CD8-positive, alpha-beta memory T cell (primary cell): ENCODE measurements at regions not wholly inside any gene's neighbourhood (a gene's known extent, or its start where the extent isn't known, plus 50 kb on each side); places are given as distances from the start of the nearest gene placed in this dataset.

Experiments
- CTCF ChIA-PET: fragments of 350-600 bp; sonication (Branson Sonifier 250); formaldehyde crosslinking; loops from one replicate; lab custom pipeline; 2021; ENCODE audit warnings: antibody characterized with exemption; lab: Charles Lee
- POLR2A ChIA-PET: fragments of 350-600 bp; sonication (Branson Sonifier 250); formaldehyde crosslinking; loops from one replicate; lab custom pipeline; 2021; ENCODE audit warnings: antibody characterized with exemption; lab: Charles Lee
- DNase-seq, 5 donors: peaks; one replicate each; pipeline versions ENCODE4 v3.0.0 to v3.0.0-alpha.2; 2020 to 2022; ENCODE audit warnings: mixed read lengths in 1 of 5
- H3K27ac ChIP-seq: one replicate; pipeline ENCODE4 v1.7.0; 2013; ENCODE audit warnings: low read depth, mild to moderate bottlenecking, low read length, moderate library complexity
- H3K27me3 ChIP-seq: 2 replicates; pipeline ENCODE4 v1.7.0; 2013; ENCODE audit warnings: low read length, mild to moderate bottlenecking; ENCODE audit not compliant: insufficient read depth, poor library complexity, severe bottlenecking
- H3K36me3 ChIP-seq: 2 replicates; pipeline ENCODE4 v1.7.0; 2013; ENCODE audit warnings: mild to moderate bottlenecking, low read length, moderate library complexity; ENCODE audit not compliant: insufficient read depth
- H3K4me1 ChIP-seq: 2 replicates; pipeline ENCODE4 v1.7.0; 2013; ENCODE audit warnings: mild to moderate bottlenecking, low read length, moderate library complexity; ENCODE audit not compliant: insufficient read depth
- H3K4me3 ChIP-seq: 2 replicates; pipeline ENCODE4 v1.7.0; 2013; ENCODE audit warnings: mild to moderate bottlenecking, low read length
- H3K9me3 ChIP-seq: 2 replicates; pipeline ENCODE4 v1.7.0; 2013; ENCODE audit warnings: mild to moderate bottlenecking, low read length
- H3K27ac Mint-ChIP-seq, 8 donors: one replicate each; pipeline ENCODE4 v1.8.0; 2020 to 2021; ENCODE audit warnings: mixed read lengths in 8 of 8, mild to moderate bottlenecking in 6 of 8, inconsistent platforms in 3 of 8, moderate library complexity in 3 of 8
- H3K27me3 Mint-ChIP-seq, 2 donors: one replicate each; pipeline ENCODE4 v1.8.0; 2020 to 2021; ENCODE audit warnings: mixed read lengths in 2 of 2, mild to moderate bottlenecking in 1 of 2, moderate library complexity in 1 of 2
- H3K36me3 Mint-ChIP-seq, 3 donors: one replicate each; pipeline ENCODE4 v1.8.0; 2020 to 2021; ENCODE audit warnings: mixed read lengths in 3 of 3, inconsistent platforms in 1 of 3, mild to moderate bottlenecking in 1 of 3
- H3K4me1 Mint-ChIP-seq, 3 donors: one replicate each; pipeline ENCODE4 v1.8.0; 2020 to 2021; ENCODE audit warnings: mixed read lengths in 3 of 3, inconsistent platforms in 1 of 3, mild to moderate bottlenecking in 1 of 3
- H3K4me3 Mint-ChIP-seq, 7 donors: one replicate each; pipeline ENCODE4 v1.8.0; 2020 to 2021; ENCODE audit warnings: mixed read lengths in 7 of 7, mild to moderate bottlenecking in 6 of 7, moderate library complexity in 4 of 7, inconsistent platforms in 2 of 7
- H3K9me3 Mint-ChIP-seq, 5 donors: one replicate each; pipeline ENCODE4 v1.8.0; 2020 to 2022; ENCODE audit warnings: mixed read lengths in 5 of 5, mild to moderate bottlenecking in 3 of 5, moderate library complexity in 2 of 5, inconsistent platforms in 1 of 5

DNA sequence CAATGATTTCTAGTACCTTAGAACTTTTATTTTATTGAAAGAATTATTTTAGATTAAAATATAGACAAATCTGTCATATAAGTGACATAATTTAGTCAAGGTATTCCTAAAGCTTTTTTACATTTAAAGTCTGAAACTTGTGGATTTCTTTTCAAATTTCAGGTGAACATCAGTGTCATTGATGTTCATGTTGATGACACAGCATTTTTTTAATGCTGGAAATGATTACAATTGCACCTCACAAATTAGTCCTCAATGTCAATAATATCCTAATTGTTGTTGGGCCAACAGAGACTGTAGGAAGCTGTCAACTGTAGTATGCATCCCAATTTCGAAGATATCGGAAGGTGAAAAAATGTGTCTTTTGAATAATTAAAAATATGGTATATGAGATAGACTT lies 214.4 kb upstream of the ARL4C start:
- ChIA-PET CTCF (no interaction called here), POLR2A (no interaction called here)
- Mint-ChIP-seq H3K9me3 (peaks cover 0 to 1% (median 0%) of the 10 kb centered on the region in 5 donors), H3K4me3 (no peak overlapping the region), H3K27ac (no peak overlapping the region), H3K4me1 (no peaks in the 10 kb centered on the region), H3K36me3 (no peaks in the 10 kb centered on the region), H3K27me3 (peaks cover 16 to 55% of the 10 kb centered on the region in 2 donors)
- Histone ChIP-seq H3K4me1 (no peaks in the 10 kb centered on the region), H3K36me3 (no peaks in the 10 kb centered on the region), H3K9me3 (no peaks in the 10 kb centered on the region), H3K27me3 (peaks cover 4% of the 10 kb centered on the region), H3K4me3 (no peak overlapping the region), H3K27ac (no peak overlapping the region)
- DNase-seq = no peak

DNA sequence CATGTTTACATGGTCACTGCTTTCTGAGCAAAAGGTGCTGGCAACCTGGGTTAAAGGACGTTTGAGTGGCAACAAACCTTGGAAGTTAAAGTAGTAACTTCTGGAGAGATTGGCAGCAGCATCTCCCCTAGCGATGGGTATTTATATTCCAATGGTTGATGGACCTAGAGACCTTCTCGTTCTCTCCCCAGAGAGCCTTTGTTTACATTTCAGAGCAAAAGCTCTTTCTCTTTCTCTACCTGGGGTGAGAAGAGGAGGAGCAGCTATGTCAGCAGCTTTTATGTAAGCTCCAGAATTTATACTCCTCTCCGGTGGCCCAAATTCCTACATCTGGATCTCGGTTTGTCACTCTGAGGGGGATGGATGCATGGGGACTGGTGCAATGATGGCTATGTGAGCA lies 213.7 kb upstream of the ARL4C start:
- Histone ChIP-seq H3K27me3 (peaks cover 4% of the 10 kb centered on the region), H3K4me3 (no peak overlapping the region), H3K4me1 (no peaks in the 10 kb centered on the region), H3K27ac (no peak overlapping the region), H3K36me3 (no peaks in the 10 kb centered on the region), H3K9me3 (no peaks in the 10 kb centered on the region)
- no peak for DNase-seq
- H3K36me3 Mint-ChIP-seq = no peaks in the 10 kb centered on the region
- H3K4me1 Mint-ChIP-seq = no peaks in the 10 kb centered on the region
- ChIA-PET POLR2A (no interaction called here), CTCF (no interaction called here)
- H3K9me3 Mint-ChIP-seq = peaks cover 0 to 2% (median 0%) of the 10 kb centered on the region in 5 donors
- no peak overlapping the region for H3K4me3 Mint-ChIP-seq
- peaks cover 12 to 55% of the 10 kb centered on the region in 2 donors for H3K27me3 Mint-ChIP-seq
- no peak overlapping the region for H3K27ac Mint-ChIP-seq

DNA sequence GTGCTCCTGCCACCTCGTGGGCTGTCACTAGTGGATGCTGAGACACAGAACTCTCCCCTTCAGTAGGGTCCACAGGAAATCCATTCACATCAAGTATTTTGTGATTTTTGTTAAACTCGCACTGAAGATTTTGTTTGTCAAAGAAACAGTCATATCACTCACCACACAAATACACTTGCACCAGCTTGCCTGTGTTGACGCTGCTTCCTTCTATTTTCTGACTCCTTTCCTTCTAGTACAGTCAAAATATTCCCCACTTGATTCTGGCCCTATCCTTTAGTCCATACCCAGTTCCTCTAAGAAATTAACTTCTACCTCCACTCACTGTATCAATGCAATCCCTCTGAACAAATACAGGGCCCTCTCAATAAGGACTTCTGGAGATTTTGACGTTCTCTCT lies 213.2 kb upstream of the ARL4C start:
- Mint-ChIP-seq H3K4me3 (no peak overlapping the region), H3K36me3 (no peaks in the 10 kb centered on the region), H3K27me3 (peaks cover 12 to 51% of the 10 kb centered on the region in 2 donors), H3K27ac (no peak overlapping the region), H3K4me1 (no peaks in the 10 kb centered on the region), H3K9me3 (peaks cover 0 to 2% (median 0%) of the 10 kb centered on the region in 5 donors)
- H3K9me3 ChIP-seq = no peaks in the 10 kb centered on the region
- H3K27ac ChIP-seq = no peak overlapping the region
- H3K27me3 ChIP-seq = peaks cover 4% of the 10 kb centered on the region
- H3K4me3 ChIP-seq = no peak overlapping the region
- ChIA-PET POLR2A (no interaction called here), CTCF (no interaction called here)
- H3K36me3 ChIP-seq = no peaks in the 10 kb centered on the region
- DNase-seq = no peak
- no peaks in the 10 kb centered on the region for H3K4me1 ChIP-seq

DNA sequence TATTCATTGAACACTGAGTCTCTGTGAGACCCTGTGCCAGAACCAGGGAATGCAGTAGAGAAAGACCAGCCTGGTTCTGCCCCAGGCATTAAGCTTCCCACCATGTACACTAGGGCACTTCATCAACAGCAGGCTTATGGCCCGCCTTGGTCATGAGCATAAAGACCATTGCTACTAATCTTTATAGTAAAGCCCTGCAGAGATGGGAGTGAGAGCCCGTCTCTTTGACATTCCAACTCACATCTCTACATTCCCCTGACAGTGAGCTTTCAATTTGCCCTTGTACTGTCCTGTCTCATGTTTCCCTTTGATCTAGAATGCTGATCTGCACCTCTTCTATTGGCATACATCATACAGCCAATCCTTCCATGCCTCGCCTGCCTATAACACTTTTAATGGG lies 211.8 kb upstream of the ARL4C start:
- Mint-ChIP-seq H3K4me1 (no peaks in the 10 kb centered on the region), H3K27me3 (peaks cover 11 to 46% of the 10 kb centered on the region in 2 donors), H3K27ac (no peak overlapping the region)

DNA sequence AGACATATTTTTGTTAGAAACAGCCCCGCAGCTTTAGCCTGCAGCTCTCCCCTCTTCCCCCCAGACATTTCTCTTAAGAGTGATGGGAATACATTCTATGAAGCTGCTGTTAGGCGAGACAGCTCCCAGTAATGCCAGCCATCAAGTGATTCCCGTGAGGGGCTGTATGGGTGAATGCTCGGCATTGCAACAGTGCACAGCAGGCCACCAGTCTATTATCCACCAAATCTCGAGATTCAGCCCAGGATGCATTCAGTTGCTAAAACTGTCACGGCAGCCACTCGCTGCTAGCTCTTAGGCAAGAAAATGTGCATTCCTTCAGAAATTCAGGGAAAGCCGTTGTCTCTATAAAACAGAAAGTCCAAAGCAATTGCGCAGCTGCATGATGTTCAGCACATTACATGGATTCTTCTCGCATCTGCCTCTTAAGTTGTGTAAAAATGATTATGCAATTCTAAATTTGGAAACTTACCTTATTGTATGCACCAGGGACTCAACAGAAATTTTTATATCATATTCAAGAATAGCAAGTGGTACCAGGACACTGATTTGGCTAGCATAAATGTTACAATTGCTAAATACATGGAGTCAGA lies 211.3 kb upstream of the ARL4C start:
- POLR2A ChIA-PET = no interaction called here
- DNase-seq = no peak

More for the DNA sequence above, 211.8 kb upstream of the ARL4C start:
- H3K4me1 ChIP-seq = no peaks in the 10 kb centered on the region
- H3K36me3 ChIP-seq = no peaks in the 10 kb centered on the region
- no peak for DNase-seq
- CTCF ChIA-PET = no interaction called here
- peaks cover 4% of the 10 kb centered on the region for H3K27me3 ChIP-seq
- Mint-ChIP-seq H3K4me3 (no peak overlapping the region), H3K9me3 (peaks cover 0 to 2% (median 0%) of the 10 kb centered on the region in 5 donors), H3K36me3 (no peaks in the 10 kb centered on the region)
- POLR2A ChIA-PET = no interaction called here
- H3K9me3 ChIP-seq = no peaks in the 10 kb centered on the region
- no peak overlapping the region for H3K4me3 ChIP-seq
- H3K27ac ChIP-seq = no peak overlapping the region

DNA sequence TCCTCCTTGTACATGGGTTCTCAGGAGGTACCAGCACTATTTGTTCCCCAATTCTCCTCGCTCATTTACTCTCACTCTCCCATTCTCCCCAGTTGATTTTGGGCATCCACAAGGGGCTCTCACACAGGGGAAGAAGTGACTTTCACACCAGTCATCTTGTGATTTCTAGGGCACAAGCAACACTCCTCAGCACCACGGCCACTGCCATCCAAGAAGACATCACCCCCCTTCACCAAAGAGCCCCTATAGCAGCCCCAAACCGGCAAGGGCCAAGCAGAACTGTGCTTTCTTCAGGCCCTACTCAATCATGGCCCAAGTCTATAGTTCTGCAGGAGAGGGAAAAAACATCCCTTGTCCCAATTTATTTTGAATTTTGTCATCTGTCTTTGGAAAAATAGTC lies 209.2 kb upstream of the ARL4C start:
- Mint-ChIP-seq H3K27ac (no peak overlapping the region), H3K9me3 (peaks cover 0 to 2% (median 0%) of the 10 kb centered on the region in 5 donors), H3K36me3 (no peaks in the 10 kb centered on the region), H3K4me1 (no peaks in the 10 kb centered on the region), H3K4me3 (no peak overlapping the region), H3K27me3 (peaks cover 12 to 44% of the 10 kb centered on the region in 2 donors)
- H3K27me3 ChIP-seq = peaks cover 4% of the 10 kb centered on the region
- H3K4me1 ChIP-seq = no peaks in the 10 kb centered on the region
- no peaks in the 10 kb centered on the region for H3K36me3 ChIP-seq
- no peaks in the 10 kb centered on the region for H3K9me3 ChIP-seq
- H3K27ac ChIP-seq = no peak overlapping the region
- POLR2A ChIA-PET = no interaction called here
- H3K4me3 ChIP-seq = no peak overlapping the region
- CTCF ChIA-PET = no interaction called here
- DNase-seq = no peak

More for the DNA sequence above, 211.3 kb upstream of the ARL4C start:
- no peaks in the 10 kb centered on the region for H3K4me1 ChIP-seq
- H3K36me3 ChIP-seq = no peaks in the 10 kb centered on the region
- Mint-ChIP-seq H3K4me3 (no peak overlapping the region), H3K4me1 (no peaks in the 10 kb centered on the region), H3K9me3 (peaks cover 0 to 2% (median 0%) of the 10 kb centered on the region in 5 donors), H3K27ac (no peak overlapping the region), H3K36me3 (no peaks in the 10 kb centered on the region), H3K27me3 (peaks cover 11 to 44% of the 10 kb centered on the region in 2 donors)
- no peak overlapping the region for H3K27ac ChIP-seq
- no peaks in the 10 kb centered on the region for H3K9me3 ChIP-seq
- peaks cover 4% of the 10 kb centered on the region for H3K27me3 ChIP-seq
- CTCF ChIA-PET = no interaction called here
- H3K4me3 ChIP-seq = no peak overlapping the region

DNA sequence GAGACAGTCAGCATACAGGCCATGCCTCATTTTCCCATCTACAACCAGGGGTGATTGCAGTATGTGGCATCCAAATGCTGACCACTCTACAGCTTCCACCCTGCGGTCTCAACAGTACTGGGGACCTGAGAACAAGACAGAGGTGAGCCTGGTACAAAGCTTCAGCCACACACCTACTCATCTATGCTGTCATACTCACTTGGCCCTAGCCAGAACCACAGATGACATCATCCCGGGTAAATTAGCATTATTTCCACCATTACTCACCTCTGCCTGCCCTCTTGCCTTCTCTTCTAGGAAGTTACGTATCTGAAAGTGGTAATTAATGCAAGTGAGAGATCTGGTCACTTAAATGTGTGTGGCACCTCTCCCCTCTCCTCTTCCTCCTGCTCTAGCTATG lies 208.2 kb upstream of the ARL4C start:
- H3K4me3 Mint-ChIP-seq = no peak overlapping the region
- POLR2A ChIA-PET = no interaction called here
- no peak for DNase-seq
- Histone ChIP-seq H3K4me3 (no peak overlapping the region), H3K4me1 (no peaks in the 10 kb centered on the region), H3K9me3 (no peaks in the 10 kb centered on the region), H3K36me3 (no peaks in the 10 kb centered on the region), H3K27me3 (peaks cover 4% of the 10 kb centered on the region), H3K27ac (no peak overlapping the region)
- H3K36me3 Mint-ChIP-seq = no peaks in the 10 kb centered on the region
- peaks cover 12 to 44% of the 10 kb centered on the region in 2 donors for H3K27me3 Mint-ChIP-seq
- CTCF ChIA-PET = no interaction called here
- H3K27ac Mint-ChIP-seq = no peak overlapping the region
- peaks cover 0 to 2% (median 0%) of the 10 kb centered on the region in 5 donors for H3K9me3 Mint-ChIP-seq
- no peaks in the 10 kb centered on the region for H3K4me1 Mint-ChIP-seq

DNA sequence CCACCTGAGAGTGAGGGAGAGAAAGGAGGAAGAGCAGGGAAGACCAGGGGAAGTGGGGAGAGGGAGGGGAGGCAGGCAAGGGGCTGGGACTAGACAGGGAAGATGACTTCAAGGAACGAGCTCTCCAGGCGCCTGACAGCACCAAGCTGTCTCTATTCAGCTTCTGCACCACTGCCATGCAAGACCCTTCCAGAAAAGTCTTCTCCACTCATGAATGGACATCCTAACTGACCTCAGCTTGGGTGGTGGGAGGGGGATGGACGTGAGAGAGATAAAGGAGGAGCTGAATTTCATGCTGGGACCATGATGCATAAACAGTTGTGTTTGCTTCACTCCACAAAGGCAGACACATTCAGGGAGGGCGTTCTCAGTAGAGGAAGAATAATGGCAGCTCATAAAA lies 206.4 kb upstream of the ARL4C start:
- no peaks in the 10 kb centered on the region for H3K36me3 Mint-ChIP-seq
- no peaks in the 10 kb centered on the region for H3K4me1 Mint-ChIP-seq
- H3K27me3 Mint-ChIP-seq = peaks cover 9 to 35% of the 10 kb centered on the region in 2 donors
- H3K4me3 ChIP-seq = no peak overlapping the region
- H3K4me1 ChIP-seq = no peaks in the 10 kb centered on the region
- H3K27me3 ChIP-seq = peaks cover 1% of the 10 kb centered on the region
- ChIA-PET POLR2A (no interaction called here), CTCF (no interaction called here)
- H3K36me3 ChIP-seq = no peaks in the 10 kb centered on the region
- H3K4me3 Mint-ChIP-seq = no peak overlapping the region
- no peak overlapping the region for H3K27ac Mint-ChIP-seq
- peaks cover 0 to 2% (median 0%) of the 10 kb centered on the region in 5 donors for H3K9me3 Mint-ChIP-seq
- no peaks in the 10 kb centered on the region for H3K9me3 ChIP-seq
- H3K27ac ChIP-seq = no peak overlapping the region
- no peak for DNase-seq
